Muscle of back (tissue), 3 donors: ENCODE measurements at regions not wholly inside any gene's neighbourhood (a gene's known extent, or its start where the extent isn't known, plus 50 kb on each side); places are given as distances from the start of the nearest gene placed in this dataset.
"Not testable (repeated sequence)": the region's sequence is repeated elsewhere in the genome, so short reads cannot be mapped to it uniquely, and the experiment has no call there.

Source experiments
- DNase-seq, 3 donors: peaks; one replicate each; pipeline versions ENCODE4 v3.0.0 to v3.0.0-alpha.2; 2013

GRCh38 chr9:29969408-29969807, 2396.1 kb upstream of the C9orf72 start:
- DNase-seq, result no peak

- no peak for DNase-seq
Observed at GRCh38 chr9:29969856-29970647, 2396.8 kb upstream of the C9orf72 start.

GRCh38 chr9:29974197-29974596, 2400.9 kb upstream of the C9orf72 start:
- no peak for DNase-seq

- no peak for DNase-seq
Observed at GRCh38 chr9:29976981-29977380, 2403.7 kb upstream of the C9orf72 start.

- no peak for DNase-seq
Observed at GRCh38 chr9:29981013-29981412, 2403.4 kb upstream of the ACO1 start.

GRCh38 chr9:29999645-30000044, 2384.8 kb upstream of the ACO1 start:
- no peak for DNase-seq

- DNase-seq, result no peak
Observed at GRCh38 chr9:30010691-30011090, 2373.8 kb upstream of the ACO1 start.

- no peak for DNase-seq
Observed at GRCh38 chr9:30012622-30013021, 2371.8 kb upstream of the ACO1 start.

GRCh38 chr9:30015073-30015472, 2369.4 kb upstream of the ACO1 start:
- DNase-seq, result no peak

- DNase-seq, result no peak
Observed at GRCh38 chr9:30020161-30020560, 2364.3 kb upstream of the ACO1 start.

- DNase-seq, result no peak
Observed at GRCh38 chr9:30035761-30036160, 2348.7 kb upstream of the ACO1 start.

GRCh38 chr9:30036558-30036957, 2347.9 kb upstream of the ACO1 start:
- DNase-seq, result no peak

- DNase-seq, result no peak
Observed at GRCh38 chr9:30039712-30040111, 2344.7 kb upstream of the ACO1 start.

- no peak for DNase-seq
Observed at GRCh38 chr9:30048396-30048795, 2336.0 kb upstream of the ACO1 start.

- DNase-seq, result no peak
Observed at GRCh38 chr9:30058463-30058862, 2326.0 kb upstream of the ACO1 start.

- no peak for DNase-seq
Observed at GRCh38 chr9:30060976-30061375, 2323.5 kb upstream of the ACO1 start.

GRCh38 chr9:30065888-30066287, 2318.6 kb upstream of the ACO1 start:
- DNase-seq, result no peak

GRCh38 chr9:30069236-30069635, 2315.2 kb upstream of the ACO1 start:
- not testable (repeated sequence) for DNase-seq

- DNase-seq, result no peak
Observed at GRCh38 chr9:30075022-30075421, 2309.4 kb upstream of the ACO1 start.

GRCh38 chr9:30075451-30076199, 2308.8 kb upstream of the ACO1 start:
- no peak for DNase-seq

GRCh38 chr9:30078195-30078594, 2306.2 kb upstream of the ACO1 start:
- no peak for DNase-seq

GRCh38 chr9:30089428-30089827, 2295.0 kb upstream of the ACO1 start:
- no peak for DNase-seq

- no peak for DNase-seq
Observed at GRCh38 chr9:30103647-30104394, 2280.6 kb upstream of the ACO1 start.
